BE2C (cell line): ENCODE measurements at regions not wholly inside any gene's neighbourhood (a gene's known extent, or its start where the extent isn't known, plus 50 kb on each side); places are given as distances from the start of the nearest gene placed in this dataset.

ENCODE experiments used
- DNase-seq: peaks from one replicate; pipeline ENCODE4 v3.0.0-alpha.2; 2020
- H3K27me3 ChIP-seq: fragments of 250-450 bp; sonication (Bioruptor Pico); 2 replicates; pipeline ENCODE4 v1.5.1; 2020; ENCODE audit warnings: mild to moderate bottlenecking
- H3K36me3 ChIP-seq: fragments of 250-450 bp; sonication (Bioruptor Pico); 2 replicates; pipeline ENCODE4 v1.5.1; 2020; ENCODE audit warnings: mild to moderate bottlenecking
- H3K4me1 ChIP-seq: fragments of 250-450 bp; sonication (Bioruptor Pico); 2 replicates; pipeline ENCODE4 v1.5.1; 2020
- H3K4me3 ChIP-seq: 2 replicates; pipeline ENCODE4 v1.5.1; 2011; ENCODE audit warnings: low read depth, low read length
- H3K9me3 ChIP-seq: fragments of 250-450 bp; sonication (Bioruptor Pico); 2 replicates; pipeline ENCODE4 v1.5.1; 2020
- TF ChIP-seq, protein P1 (sequence below): IDR thresholded peaks from 2 replicates; pipeline ENCODE4 v1.5.1; 2012; ENCODE audit warnings: mild to moderate bottlenecking, low read depth, low read length

DNA sequence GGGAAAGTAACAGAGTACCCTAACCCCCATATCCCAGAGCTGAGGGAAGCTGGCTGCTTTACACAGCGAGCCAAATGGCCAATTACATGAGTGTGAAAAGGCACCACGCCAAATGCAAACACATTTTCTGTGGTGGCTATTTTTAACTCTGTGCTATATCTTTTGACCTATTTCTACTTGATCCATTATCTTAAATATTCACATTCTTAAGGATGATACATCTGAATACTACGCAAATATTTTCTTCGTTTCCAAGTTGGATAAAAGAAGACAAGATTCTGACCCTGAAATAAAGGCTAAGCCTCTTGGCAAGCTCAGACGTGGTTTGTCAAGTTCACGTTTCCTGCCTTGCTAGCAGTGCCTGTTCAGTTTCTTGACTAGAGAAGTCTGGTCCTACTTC lies 146.7 kb upstream of the TMEM196 start:
- TF ChIP-seq, protein P1, sequence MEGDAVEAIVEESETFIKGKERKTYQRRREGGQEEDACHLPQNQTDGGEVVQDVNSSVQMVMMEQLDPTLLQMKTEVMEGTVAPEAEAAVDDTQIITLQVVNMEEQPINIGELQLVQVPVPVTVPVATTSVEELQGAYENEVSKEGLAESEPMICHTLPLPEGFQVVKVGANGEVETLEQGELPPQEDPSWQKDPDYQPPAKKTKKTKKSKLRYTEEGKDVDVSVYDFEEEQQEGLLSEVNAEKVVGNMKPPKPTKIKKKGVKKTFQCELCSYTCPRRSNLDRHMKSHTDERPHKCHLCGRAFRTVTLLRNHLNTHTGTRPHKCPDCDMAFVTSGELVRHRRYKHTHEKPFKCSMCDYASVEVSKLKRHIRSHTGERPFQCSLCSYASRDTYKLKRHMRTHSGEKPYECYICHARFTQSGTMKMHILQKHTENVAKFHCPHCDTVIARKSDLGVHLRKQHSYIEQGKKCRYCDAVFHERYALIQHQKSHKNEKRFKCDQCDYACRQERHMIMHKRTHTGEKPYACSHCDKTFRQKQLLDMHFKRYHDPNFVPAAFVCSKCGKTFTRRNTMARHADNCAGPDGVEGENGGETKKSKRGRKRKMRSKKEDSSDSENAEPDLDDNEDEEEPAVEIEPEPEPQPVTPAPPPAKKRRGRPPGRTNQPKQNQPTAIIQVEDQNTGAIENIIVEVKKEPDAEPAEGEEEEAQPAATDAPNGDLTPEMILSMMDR, result no peak
- Histone ChIP-seq H3K27me3 (peaks cover 4% of the 10 kb centered on the region; the same call in 1 of the 2 replicates), H3K9me3 (no peaks in the 10 kb centered on the region)

DNA sequence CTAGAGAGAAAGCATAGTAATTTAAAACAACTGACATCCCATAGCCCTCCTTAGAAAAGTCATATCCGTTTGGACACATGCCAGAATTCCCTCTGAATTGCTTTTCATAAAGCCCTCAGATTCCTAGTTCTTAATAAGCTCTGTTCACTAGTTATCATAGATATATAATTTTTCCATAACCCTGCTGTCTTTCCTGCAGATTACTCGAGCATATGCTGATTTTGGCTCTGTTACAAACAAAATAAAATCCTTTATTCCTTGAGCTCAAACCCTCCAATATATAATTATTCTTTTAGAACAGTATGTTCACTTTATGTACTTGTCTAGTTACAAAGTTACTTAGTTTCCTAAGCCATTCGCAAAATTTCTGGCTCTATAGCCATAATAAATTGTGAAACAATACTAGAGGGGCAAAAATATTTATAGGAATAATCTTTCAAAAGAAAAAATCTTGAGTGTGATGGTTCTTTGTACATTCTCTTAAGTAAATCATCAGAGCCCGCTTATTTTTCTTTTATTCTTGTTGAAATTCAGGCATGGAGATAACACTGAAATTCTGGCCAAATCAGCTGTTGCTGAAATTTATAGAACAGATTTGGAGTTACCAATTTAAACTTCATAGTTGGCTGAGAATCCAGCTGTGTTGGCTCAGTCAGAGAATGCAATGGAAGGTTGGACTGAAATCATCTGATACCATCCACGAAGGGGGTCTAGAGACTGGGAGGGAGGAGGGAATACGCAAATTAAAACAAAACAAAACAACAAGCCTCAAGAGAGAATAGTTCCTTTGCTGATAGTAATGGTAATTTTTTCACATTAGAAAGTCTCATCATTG lies 146.1 kb upstream of the TMEM196 start:
- H3K4me1 ChIP-seq, result no peaks in the 10 kb centered on the region
- H3K4me3 ChIP-seq, result no peak overlapping the region
- TF ChIP-seq, protein P1, result no peak
- no peak for DNase-seq
- H3K9me3 ChIP-seq, result no peaks in the 10 kb centered on the region
- peaks cover 4% of the 10 kb centered on the region; the same call in 1 of the 2 replicates for H3K27me3 ChIP-seq
- H3K36me3 ChIP-seq, result no peaks in the 10 kb centered on the region

More for the DNA sequence above, 146.7 kb upstream of the TMEM196 start:
- DNase-seq, result no peak
- Histone ChIP-seq H3K4me1 (no peaks in the 10 kb centered on the region), H3K4me3 (no peak overlapping the region), H3K36me3 (no peaks in the 10 kb centered on the region)

- no peak for DNase-seq
- Histone ChIP-seq H3K4me1 (no peaks in the 10 kb centered on the region), H3K4me3 (no peak overlapping the region), H3K36me3 (no peaks in the 10 kb centered on the region), H3K9me3 (no peaks in the 10 kb centered on the region), H3K27me3 (peaks cover 4% of the 10 kb centered on the region; the same call in 1 of the 2 replicates)
- TF ChIP-seq, protein P1, result no peak
Observed at GRCh38 chr7:19916046-19916445, 142.6 kb upstream of the TMEM196 start.

- H3K27me3 ChIP-seq, result peaks cover 4% of the 10 kb centered on the region; the same call in 1 of the 2 replicates
- no peaks in the 10 kb centered on the region for H3K36me3 ChIP-seq
- H3K4me1 ChIP-seq, result no peaks in the 10 kb centered on the region
- TF ChIP-seq, protein P1, result no peak
- H3K4me3 ChIP-seq, result no peak overlapping the region
- no peaks in the 10 kb centered on the region for H3K9me3 ChIP-seq
- DNase-seq, result no peak
Observed at GRCh38 chr7:19915596-19915995, 142.2 kb upstream of the TMEM196 start.

DNA sequence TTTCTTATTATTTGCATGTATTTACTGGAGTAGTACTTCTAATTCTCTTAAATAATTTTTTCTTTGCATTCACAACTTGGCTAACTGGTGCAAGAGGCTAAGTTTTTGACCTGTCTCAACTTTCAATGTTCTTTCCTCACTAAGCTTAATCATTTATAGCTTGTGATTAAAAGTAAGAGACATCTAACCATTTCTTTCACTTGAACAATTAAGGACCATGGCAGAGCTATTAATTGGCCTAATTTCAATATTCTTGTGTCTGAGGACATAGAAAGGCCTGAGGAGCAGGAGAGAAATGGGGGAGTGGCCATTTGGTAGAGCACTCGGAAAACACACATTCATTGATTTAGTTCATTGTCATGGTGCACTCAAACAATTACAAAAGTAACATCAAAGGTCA lies 141.4 kb upstream of the TMEM196 start:
- DNase-seq, result no peak
- Histone ChIP-seq H3K4me1 (no peaks in the 10 kb centered on the region), H3K27me3 (peaks cover 1% of the 10 kb centered on the region; the same call in 1 of the 2 replicates), H3K9me3 (no peaks in the 10 kb centered on the region), H3K36me3 (no peaks in the 10 kb centered on the region), H3K4me3 (no peak overlapping the region)
- TF ChIP-seq, protein P1, result no peak

DNA sequence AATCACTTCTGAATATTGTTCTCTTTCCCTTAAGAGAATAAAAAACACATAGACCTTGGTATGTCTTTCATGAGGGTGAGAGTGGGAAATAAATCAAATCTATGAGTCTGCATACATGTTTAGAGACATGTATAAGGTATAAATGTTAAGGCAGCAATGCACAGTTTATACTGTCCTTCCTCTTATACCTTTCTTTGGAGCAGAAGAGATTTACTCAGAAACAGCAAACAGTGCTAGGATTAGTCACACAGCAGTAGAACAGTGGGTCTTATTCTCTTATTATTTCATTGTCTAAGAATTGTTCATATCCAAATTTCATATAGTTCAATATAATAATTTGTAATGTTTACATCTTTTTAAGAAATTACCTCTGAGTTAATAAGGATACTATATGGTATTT lies 126.7 kb upstream of the TMEM196 start:
- H3K9me3 ChIP-seq, result no peaks in the 10 kb centered on the region
- DNase-seq, result no peak

More for the DNA sequence above, 126.7 kb upstream of the TMEM196 start:
- Histone ChIP-seq H3K4me3 (no peak overlapping the region), H3K27me3 (no peaks in the 10 kb centered on the region), H3K4me1 (no peaks in the 10 kb centered on the region), H3K36me3 (no peaks in the 10 kb centered on the region)
- TF ChIP-seq, protein P1, result no peak
